GM12878 (cell line): ENCODE measurements at regions not wholly inside any gene's neighbourhood (a gene's known extent, or its start where the extent isn't known, plus 50 kb on each side); places are given as distances from the start of the nearest gene placed in this dataset.

ENCODE experiments used
- ATAC-seq: fragments of 200-7000 bp; cut with Tn5 transposase; 3 replicates; pipeline ENCODE4 v1.9.1; 2020; ENCODE audit warnings: mild to moderate bottlenecking, moderate library complexity
- BruUV-seq: library from RNA; stranded (reverse); fragments of 400-500 nt; replicated peaks from 2 replicates; lab custom pipeline; 2021; lab: Mats Ljungman, UMichigan
- CTCF ChIA-PET: fragments of 300-600 bp; sonication (Branson Sonifier 250); formaldehyde crosslinking; extraction: SDS; loops from one replicate; lab custom pipeline; 2021; ENCODE audit warnings: inconsistent platforms; lab: Yijun Ruan, JAX
- POLR2A ChIA-PET: fragments of 350-600 bp; formaldehyde crosslinking; extraction: SDS; loops from one replicate; lab custom pipeline; 2021; ENCODE audit warnings: inconsistent platforms; lab: Charles Lee
- RAD21 ChIA-PET: fragments of 300-600 bp; sonication (Branson Sonifier 250); formaldehyde crosslinking; loops from one replicate; lab custom pipeline; 2023; ENCODE audit warnings: antibody characterized with exemption; ENCODE audit not compliant: unreplicated experiment; lab: Charles Lee
- SMC1A ChIA-PET: fragments of 300-600 bp; sonication (Branson Sonifier 250); formaldehyde crosslinking; loops from one replicate; lab custom pipeline; 2023; ENCODE audit not compliant: unreplicated experiment, uncharacterized antibody; lab: Charles Lee
- DNase-seq: peaks from one replicate; pipeline ENCODE4 v3.0.0-alpha.2; 2011; ENCODE audit warnings: low read depth, low spot score
- FAIRE-seq: peaks from 3 replicates; lab custom pipeline; 2011; peaks lifted over from hg19 to GRCh38; lab: Jason Lieb, UNC
- H2AFZ ChIP-seq: 2 replicates; pipeline ENCODE4 v1.6.0; 2011; ENCODE audit warnings: low read depth, low read length, control low read depth; ENCODE audit not compliant: control insufficient read depth
- H3K27ac ChIP-seq: 2 replicates; pipeline ENCODE4 v1.5.1; 2011; ENCODE audit warnings: control low read depth; ENCODE audit not compliant: control insufficient read depth, insufficient read depth
- H3K27me3 ChIP-seq, 2 experiments: replicated peaks in 1 of 2; 2 replicates each; pipeline versions ENCODE4 v1.6.0 to v1.6.1; 2011; ENCODE audit warnings: low read length in 1 of 2; ENCODE audit not compliant: control insufficient read depth in 2 of 2, insufficient read depth in 2 of 2
- H3K36me3 ChIP-seq, 2 experiments: 2 replicates each; pipeline ENCODE4 v1.5.1; 2011; ENCODE audit warnings: low read length in 1 of 2; ENCODE audit not compliant: control insufficient read depth in 2 of 2, insufficient read depth in 2 of 2
- H3K4me1 ChIP-seq: 2 replicates; pipeline ENCODE4 v1.6.1; 2011; ENCODE audit warnings: mild to moderate bottlenecking, low read length, moderate library complexity, mixed read lengths; ENCODE audit not compliant: control insufficient read depth, insufficient read depth
- H3K4me2 ChIP-seq: 2 replicates; pipeline ENCODE4 v1.6.0; 2011; ENCODE audit warnings: control low read depth; ENCODE audit not compliant: control insufficient read depth, insufficient read depth
- H3K4me3 ChIP-seq: fragments of 200-600 bp; sonication (generic); 2 replicates; pipeline ENCODE4 v1.5.1; 2016
- H3K79me2 ChIP-seq: 2 replicates; pipeline ENCODE4 v1.6.0; 2011; ENCODE audit warnings: low read length; ENCODE audit not compliant: control insufficient read depth, insufficient read depth
- H3K9ac ChIP-seq: 2 replicates; pipeline ENCODE4 v1.8.0; 2011; ENCODE audit warnings: low read length, control low read depth, mixed read lengths; ENCODE audit not compliant: control insufficient read depth, insufficient read depth
- H3K9me3 ChIP-seq: replicated peaks from 3 replicates; pipeline ENCODE4 v1.5.1; 2011; ENCODE audit warnings: mild to moderate bottlenecking, low read length; ENCODE audit not compliant: control insufficient read depth, insufficient read depth
- H4K20me1 ChIP-seq: 2 replicates; pipeline ENCODE4 v1.6.0; 2011; ENCODE audit not compliant: control insufficient read depth, insufficient read depth
- ATF3 ChIP-seq: IDR thresholded peaks from 2 replicates; pipeline ENCODE4 v1.6.1; 2011; ENCODE audit warnings: low read depth, mild to moderate bottlenecking, low read length, moderate library complexity, borderline replicate concordance; ENCODE audit errors: extremely low read depth
- BCL11A ChIP-seq: IDR thresholded peaks from 2 replicates; pipeline ENCODE4 v1.6.1; 2011; ENCODE audit warnings: low read depth, low read length
- CBX3 ChIP-seq: fragments of 200-600 bp; sonication (generic); IDR thresholded peaks from 2 replicates; pipeline ENCODE4 v1.6.1; 2016; ENCODE audit warnings: low read depth, borderline replicate concordance
- CREB1 ChIP-seq: IDR thresholded peaks from 2 replicates; pipeline ENCODE4 v1.6.1; 2012; ENCODE audit warnings: low read depth, mild to moderate bottlenecking, inconsistent platforms
- ETV6 ChIP-seq, 2 experiments: fragments of 450-650 bp in 1 of 2; IDR thresholded peaks in 1 of 2; conservative IDR thresholded peaks in 1 of 2; 2 replicates each; pipeline ENCODE4 v1.6.1; 2014; ENCODE audit warnings: antibody characterized with exemption in 1 of 2, borderline replicate concordance in 1 of 2, low read depth in 1 of 2, mild to moderate bottlenecking in 1 of 2, moderate library complexity in 1 of 2
- FOXM1 ChIP-seq: IDR thresholded peaks from 2 replicates; pipeline ENCODE4 v1.6.1; 2012; ENCODE audit warnings: low read depth, mild to moderate bottlenecking, inconsistent platforms, low read length, moderate library complexity
- HDGF ChIP-seq: fragments of 450-650 bp; IDR thresholded peaks from 2 replicates; pipeline ENCODE4 v1.6.1; 2016; ENCODE audit warnings: antibody characterized with exemption
- JUNB ChIP-seq: IDR thresholded peaks from 2 replicates; pipeline ENCODE4 v1.6.1; 2016; ENCODE audit warnings: antibody characterized with exemption, mild to moderate bottlenecking
- LARP7 ChIP-seq: fragments of 450-650 bp; IDR thresholded peaks from 2 replicates; pipeline ENCODE4 v1.6.1; 2017; ENCODE audit warnings: mild to moderate bottlenecking
- MLLT1 ChIP-seq: fragments of 450-650 bp; IDR thresholded peaks from 2 replicates; pipeline ENCODE4 v1.6.1; 2016; ENCODE audit warnings: mild to moderate bottlenecking
- MTA2 ChIP-seq: fragments of 450-650 bp; IDR thresholded peaks from 2 replicates; pipeline ENCODE4 v1.6.1; 2016; ENCODE audit warnings: low read depth, mild to moderate bottlenecking, moderate library complexity
- NKRF ChIP-seq: fragments of 450-650 bp; conservative IDR thresholded peaks from 2 replicates; pipeline ENCODE4 v1.6.1; 2017; ENCODE audit warnings: mild to moderate bottlenecking, moderate library complexity
- PML ChIP-seq: IDR thresholded peaks from 2 replicates; pipeline ENCODE4 v1.6.1; 2012; ENCODE audit warnings: low read length, inconsistent platforms
- POLR2A ChIP-seq: IDR thresholded peaks from 2 replicates; pipeline ENCODE4 v1.6.1; 2011; ENCODE audit warnings: low read depth, mild to moderate bottlenecking, low read length
- USF2 ChIP-seq: IDR thresholded peaks from 2 replicates; pipeline ENCODE4 v1.6.1; 2011; ENCODE audit warnings: low read depth, low read length, improper control_type of control experiment, borderline replicate concordance
- ZBED1 ChIP-seq: IDR thresholded peaks from 2 replicates; pipeline ENCODE4 v1.6.1; 2016; ENCODE audit warnings: borderline replicate concordance
- ZNF384 ChIP-seq: IDR thresholded peaks from 2 replicates; pipeline ENCODE4 v1.6.1; 2012; ENCODE audit warnings: low read depth, mild to moderate bottlenecking, low read length, improper control_type of control experiment, borderline replicate concordance
- ZNF622 ChIP-seq: fragments of 450-650 bp; IDR thresholded peaks from 2 replicates; pipeline ENCODE4 v1.6.1; 2017; ENCODE audit warnings: mild to moderate bottlenecking, inconsistent platforms
- whole genome bisulfite sequencing: methylation state at CpG from one replicate; pipeline ENCODE4 v1.1.6; 2016; ENCODE audit warnings: low lambda C conversion rate; ENCODE audit not compliant: insufficient replicate concordance, insufficient coverage; ENCODE audit errors: missing lambda C conversion rate; 5-methylcytosine and 5-hydroxymethylcytosine counted together
- in situ Hi-C: fragments of 300-500 bp; cut with MboI; formaldehyde crosslinking; loops from 9 replicates; pipeline ENCODE4 v1.14.3; 2018; ENCODE audit warnings: mixed read lengths
- intact Hi-C: fragments of 100-400 bp; cut with micrococcal nuclease; formaldehyde crosslinking; loops from one replicate; pipeline ENCODE4 v1.14.2; 2022; ENCODE audit not compliant: unreplicated experiment

GRCh38 chr5:124401476-124402143, 344.8 kb downstream of the ZNF608 start (continued):
- TF ChIP-seq MLLT1 (no peak), ATF3 (no peak), CBX3 (no peak)
- TF ChIP-seq, all 136 proteins: peak for 0

GRCh38 chr5:124399426-124399961, 346.9 kb downstream of the ZNF608 start:
- 46% methylated on average over 3 of the region's 3 CpGs for WGBS
- H3K9me3 ChIP-seq = no peaks in the 10 kb centered on the region
- POLR2A ChIA-PET = no interaction called here

More at GRCh38 chr5:124399426-124399961, 346.9 kb downstream of the ZNF608 start:
- ChIA-PET RAD21 (no interaction called here), SMC1A (no interaction called here), CTCF (interaction anchor here (0.6 kb wide), 1 partner anchor 14 kb away, joined by 3 read pairs; no protein-coding TSS in a partner anchor)
- H2AFZ ChIP-seq = no peak overlapping the region
- no peaks in the 10 kb centered on the region for H3K36me3 ChIP-seq
- H3K4me2 ChIP-seq = no peak overlapping the region
- TF ChIP-seq BCL11A (no peak), JUNB (no peak), FOXM1 (no peak), ZNF384 (no peak), MTA2 (no peak), POLR2A (no peak), LARP7 (no peak), NKRF (no peak), USF2 (no peak), PML (no peak), CREB1 (no peak), ZNF622 (no peak), ETV6 (conservative IDR thresholded peaks at IDR 0.05 in 1 of 2, IDR thresholded peaks at IDR 0.05 in 1 of 2; ENCODE audit: borderline replicate concordance in 1 of 2, low read depth in 1 of 2) (no peak), HDGF (no peak), ZBED1 (no peak)
- FAIRE-seq = no peak
- H3K4me3 ChIP-seq = no peak overlapping the region
- no peak overlapping the region for H3K27ac ChIP-seq
- no TSS peak for BruUV-seq
- H3K27me3 ChIP-seq = no peaks in the 10 kb centered on the region; a peak in 1 of 4 replicates
- in situ Hi-C loops (no loop called here), intact Hi-C loops (no loop called here)
- no peak overlapping the region for H3K9ac ChIP-seq
- H4K20me1 ChIP-seq = no peaks in the 10 kb centered on the region
- H3K4me1 ChIP-seq = no peaks in the 10 kb centered on the region
- no peak for DNase-seq
- no peaks in the 10 kb centered on the region for H3K79me2 ChIP-seq
- no peak for ATAC-seq
